K562 (cell line): ENCODE measurements at regions not wholly inside any gene's neighbourhood (a gene's known extent, or its start where the extent isn't known, plus 50 kb on each side); places are given as distances from the start of the nearest gene placed in this dataset.

Experiments used
- ATAC-seq: fragments of 200-7000 bp; cut with Tn5 transposase; 3 replicates; pipeline ENCODE4 v1.9.1; 2020; ENCODE audit warnings: moderate library complexity
- BruUV-seq: library from RNA; stranded (reverse); fragments of 400-500 nt; replicated peaks from 2 replicates; lab custom pipeline; 2021; lab: Mats Ljungman, UMichigan
- CTCF ChIA-PET: fragments of 300-600 bp; formaldehyde crosslinking; extraction: SDS; loops from one replicate; lab custom pipeline; 2021; ENCODE audit warnings: low intra/inter-chr PET ratio; lab: Yijun Ruan, JAX
- POLR2A ChIA-PET: fragments of 300-600, 350-650 bp; sonication (Branson Sonifier 250); formaldehyde crosslinking; extraction: SDS; loops from one replicate; lab custom pipeline; 2021; ENCODE audit warnings: antibody characterized with exemption, inconsistent platforms; lab: Yijun Ruan, JAX
- DNase-seq, 4 experiments: peaks; one replicate each; pipeline versions ENCODE4 v3.0.0 to v3.0.0-alpha.2; 2011 to 2018; ENCODE audit warnings: low spot score in 3 of 4, mixed read lengths in 3 of 4; ENCODE audit errors: extremely low read depth in 1 of 4
- FAIRE-seq: peaks from 2 replicates; lab custom pipeline; 2011; peaks lifted over from hg19 to GRCh38; lab: Jason Lieb, UNC
- H2AFZ ChIP-seq: 2 replicates; pipeline ENCODE4 v1.6.0; 2011; ENCODE audit warnings: low read depth, low read length, control low read depth, inconsistent platforms
- H3K27ac ChIP-seq: fragments of 200-600 bp; 3 replicates; pipeline ENCODE4 v1.8.0; 2011; ENCODE audit warnings: low read depth, mild to moderate bottlenecking, control low read depth, inconsistent platforms, low read length, moderate library complexity, mixed read lengths; ENCODE audit errors: extremely low read depth
- H3K27me3 ChIP-seq, 2 experiments: fragments of 300-600 bp in 1 of 2; 2 replicates in 1 of 2; 3 replicates in 1 of 2; pipeline versions ENCODE4 v1.6.0 to v1.8.0; 2011; ENCODE audit warnings: inconsistent platforms in 2 of 2, low read length in 2 of 2, mild to moderate bottlenecking in 1 of 2, mixed read lengths in 1 of 2, moderate library complexity in 1 of 2; ENCODE audit not compliant: control insufficient read depth in 2 of 2, insufficient read depth in 2 of 2
- H3K36me3 ChIP-seq: fragments of 300-600 bp; 3 replicates; pipeline ENCODE4 v1.8.0; 2011; ENCODE audit warnings: mild to moderate bottlenecking, low read length, inconsistent platforms; ENCODE audit not compliant: control insufficient read depth, insufficient read depth
- H3K4me1 ChIP-seq, 2 experiments: fragments of 200-600 bp in 1 of 2; replicated peaks in 1 of 2; 2 replicates in 1 of 2; 3 replicates in 1 of 2; pipeline versions ENCODE4 v1.5.1 to v1.8.0; 2011; ENCODE audit warnings: inconsistent platforms in 2 of 2, low read length in 2 of 2, mild to moderate bottlenecking in 1 of 2, mixed read lengths in 1 of 2, moderate library complexity in 1 of 2; ENCODE audit not compliant: control insufficient read depth in 2 of 2, insufficient read depth in 2 of 2
- H3K4me2 ChIP-seq: 2 replicates; pipeline ENCODE4 v1.6.1; 2011; ENCODE audit warnings: low read length, control low read depth, inconsistent platforms, mixed read lengths; ENCODE audit not compliant: insufficient read depth
- H3K4me3 ChIP-seq: fragments of 200-600 bp; sonication (generic), shearing (Covaris generic); 2 replicates; pipeline ENCODE4 v1.5.1; 2016; ENCODE audit warnings: control low read depth, inconsistent platforms
- H3K79me2 ChIP-seq: fragments of 200-600 bp; 3 replicates; pipeline ENCODE4 v1.8.0; 2011; ENCODE audit warnings: low read length, inconsistent platforms; ENCODE audit not compliant: control insufficient read depth, insufficient read depth
- H3K9ac ChIP-seq, 2 experiments: 2 replicates each; pipeline versions ENCODE4 v1.6.0 to v1.6.1; 2011; ENCODE audit warnings: low read depth in 2 of 2, low read length in 2 of 2, control low read depth in 1 of 2, inconsistent platforms in 1 of 2, mild to moderate bottlenecking in 1 of 2, mixed read lengths in 1 of 2; ENCODE audit not compliant: insufficient read depth in 1 of 2
- H3K9me1 ChIP-seq: one replicate; pipeline ENCODE4 v1.6.0; 2011; ENCODE audit warnings: inconsistent platforms, mild to moderate bottlenecking, low read length, moderate library complexity; ENCODE audit not compliant: control insufficient read depth, insufficient read depth
- H3K9me3 ChIP-seq: replicated peaks from 2 replicates; pipeline ENCODE4 v1.5.1; 2011; ENCODE audit warnings: low read depth, low read length, inconsistent platforms; ENCODE audit not compliant: control insufficient read depth, insufficient read depth
- H4K20me1 ChIP-seq: replicated peaks from 2 replicates; pipeline ENCODE4 v1.6.1; 2011; ENCODE audit warnings: low read length, inconsistent platforms, mixed read lengths; ENCODE audit not compliant: control insufficient read depth, insufficient read depth
- ARNT ChIP-seq, 2 experiments: fragments of 450-650 bp; IDR thresholded peaks; 2 replicates each; pipeline ENCODE4 v1.6.1; 2016; ENCODE audit warnings: mild to moderate bottlenecking in 1 of 2
- BDP1 ChIP-seq: IDR thresholded peaks from 3 replicates; pipeline ENCODE4 v1.6.1; 2011; ENCODE audit not compliant: insufficient read length, insufficient read depth
- CEBPG ChIP-seq, 3 experiments: fragments of 200-800 bp in 1 of 3; sonication (Bioruptor generic) in 1 of 3; sonication (generic) in 1 of 3; formaldehyde crosslinking in 1 of 3; IDR thresholded peaks in 2 of 3; conservative IDR thresholded peaks in 1 of 3; 2 replicates each; pipeline versions ENCODE4 v1.6.1 to v1.8.0; 2016 to 2022; ENCODE audit warnings: missing compliant biosample characterization in 2 of 3, missing genetic modification characterization in 2 of 3, mild to moderate bottlenecking in 1 of 3, missing genetic modification reagents in 1 of 3
- HMGN3 ChIP-seq: IDR thresholded peaks from 2 replicates; pipeline ENCODE4 v1.6.1; 2011; ENCODE audit warnings: borderline replicate concordance, low read depth, mild to moderate bottlenecking, mixed read lengths, low read length; ENCODE audit not compliant: insufficient read length; ENCODE audit errors: extremely low read depth
- ILK ChIP-seq: fragments of 450-650 bp; IDR thresholded peaks from 2 replicates; pipeline ENCODE4 v1.6.1; 2016; ENCODE audit warnings: missing genetic modification characterization, low read depth, mild to moderate bottlenecking, missing compliant biosample characterization, moderate library complexity, borderline replicate concordance
- MAFG ChIP-seq: fragments of 450-650 bp; conservative IDR thresholded peaks from 2 replicates; pipeline ENCODE4 v1.6.1; 2016; ENCODE audit warnings: missing genetic modification characterization, missing compliant biosample characterization
- MEF2D ChIP-seq: conservative IDR thresholded peaks from 2 replicates; pipeline ENCODE4 v1.6.1; 2016; ENCODE audit warnings: low read depth, missing genetic modification characterization, missing compliant biosample characterization
- MTF1 ChIP-seq: fragments of 250-450 bp; sonication (Bioruptor Pico); IDR thresholded peaks from 2 replicates; pipeline ENCODE4 v1.9.0; 2021; ENCODE audit warnings: moderate library complexity, mild to moderate bottlenecking, inconsistent platforms, borderline replicate concordance
- NCOR1 ChIP-seq: fragments of 450-650 bp; IDR thresholded peaks from 2 replicates; pipeline ENCODE4 v1.6.1; 2016; ENCODE audit warnings: mild to moderate bottlenecking, moderate library complexity
- NRF1 ChIP-seq, 2 experiments: fragments of 450-650 bp; IDR thresholded peaks in 1 of 2; conservative IDR thresholded peaks in 1 of 2; 2 replicates each; pipeline ENCODE4 v1.6.1; 2014; ENCODE audit warnings: mild to moderate bottlenecking in 2 of 2
- POLR2AphosphoS5 ChIP-seq: IDR thresholded peaks from 2 replicates; pipeline ENCODE4 v1.6.1; 2011; ENCODE audit warnings: mild to moderate bottlenecking, low read depth, low read length, moderate library complexity; ENCODE audit not compliant: control insufficient read depth, insufficient read depth
- RAD51 ChIP-seq: fragments of 450-650 bp; IDR thresholded peaks from 2 replicates; pipeline ENCODE4 v1.7.1; 2016; ENCODE audit warnings: low read depth, mild to moderate bottlenecking, borderline replicate concordance
- TAF9B ChIP-seq: fragments of 450-650 bp; IDR thresholded peaks from 2 replicates; pipeline ENCODE4 v1.6.1; 2018; ENCODE audit warnings: mild to moderate bottlenecking; ENCODE audit not compliant: partially characterized antibody
- TGIF2 ChIP-seq: sonication (generic); formaldehyde crosslinking; IDR thresholded peaks from 2 replicates; pipeline ENCODE4 v1.8.1; 2022; ENCODE audit warnings: mild to moderate bottlenecking, missing genetic modification reagents, moderate library complexity
- ZNF311 ChIP-seq: fragments of 250-450 bp; sonication (Bioruptor Pico); IDR thresholded peaks from 2 replicates; pipeline ENCODE4 v1.4.0; 2020; ENCODE audit warnings: mild to moderate bottlenecking, moderate library complexity
- WGBS: fragments of 100-300 bp; shearing (Covaris generic); methylation state at CpG from one replicate; pipeline ENCODE4 v1.1.6; 2016; ENCODE audit warnings: low coverage, mixed read lengths; ENCODE audit not compliant: insufficient coverage; ENCODE audit errors: missing lambda C conversion rate; 5-methylcytosine and 5-hydroxymethylcytosine counted together
- in situ Hi-C: fragments of 300-500 bp; cut with MboI; formaldehyde crosslinking; loops from 4 replicates; pipeline ENCODE4 v1.15.0; 2018; ENCODE audit warnings: inconsistent platforms, mixed read lengths
- intact Hi-C: fragments of 100-400 bp; cut with micrococcal nuclease; formaldehyde crosslinking; loops from 2 replicates; pipeline ENCODE4 v1.14.2; 2022
- TF ChIP-seq, protein P1 (sequence below): IDR thresholded peaks from 2 replicates; pipeline ENCODE4 v1.6.1; 2011; ENCODE audit not compliant: insufficient read length; ENCODE audit errors: extremely low read depth

DNA sequence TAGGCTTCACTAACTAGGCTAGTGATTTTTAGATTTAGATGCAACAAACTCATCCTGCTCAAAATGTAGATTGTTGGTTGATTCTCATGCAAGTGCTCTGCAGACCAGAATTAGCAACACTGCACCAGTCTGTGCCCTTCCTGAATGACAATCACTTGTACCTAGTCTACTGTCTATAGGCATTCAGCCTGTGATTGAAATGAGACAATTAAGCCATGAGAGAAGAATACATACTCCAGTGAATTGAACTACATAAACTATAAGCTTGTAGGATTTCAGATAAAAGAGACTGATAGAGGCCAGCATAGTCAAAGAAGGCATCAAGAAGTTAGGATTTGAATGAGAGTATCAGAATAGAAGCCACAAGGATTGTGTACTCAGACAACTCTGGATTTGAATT, 138.3 kb upstream of the NRXN1 start:
- no peak for TF ChIP-seq BDP1
- H3K27ac ChIP-seq = no peak overlapping the region
- in situ Hi-C loops (no loop called here), intact Hi-C loops (no loop called here)
- no peak overlapping the region for H3K4me2 ChIP-seq
- H4K20me1 ChIP-seq = no peaks in the 10 kb centered on the region
- ATAC-seq (no peak), DNase-seq (no peak), FAIRE-seq (no peak)
- no peaks in the 10 kb centered on the region for H3K4me1 ChIP-seq
- no peaks in the 10 kb centered on the region for H3K79me2 ChIP-seq
- H3K9me3 ChIP-seq = peaks cover 2% of the 10 kb centered on the region; the same call in 1 of the 2 replicates
- H3K36me3 ChIP-seq = no peaks in the 10 kb centered on the region
- no peak overlapping the region for H2AFZ ChIP-seq
- H3K9me1 ChIP-seq = no peaks in the 10 kb centered on the region
- H3K27me3 ChIP-seq = no peaks in the 10 kb centered on the region
- no peak overlapping the region for H3K4me3 ChIP-seq
- H3K9ac ChIP-seq = no peak overlapping the region
- BruUV-seq = no TSS peak
- ChIA-PET CTCF (no interaction called here), POLR2A (no interaction called here)

- POLR2A ChIA-PET = no interaction called here
- Histone ChIP-seq H3K4me3 (no peak overlapping the region), H4K20me1 (no peaks in the 10 kb centered on the region), H3K79me2 (no peaks in the 10 kb centered on the region), H3K4me1 (no peaks in the 10 kb centered on the region), H3K27me3 (no peaks in the 10 kb centered on the region), H2AFZ (no peak overlapping the region), H3K27ac (no peak overlapping the region), H3K9ac (no peak overlapping the region), H3K36me3 (no peaks in the 10 kb centered on the region), H3K9me1 (no peaks in the 10 kb centered on the region), H3K4me2 (no peak overlapping the region), H3K9me3 (peaks cover 2% of the 10 kb centered on the region; the same call in 1 of the 2 replicates)
- in situ Hi-C loops (no loop called here), intact Hi-C loops (no loop called here)
- DNase-seq (no peak), ATAC-seq (no peak), FAIRE-seq (no peak)
- CTCF ChIA-PET = no interaction called here
- BruUV-seq = no TSS peak
- WGBS = 6% methylated on average over 6 of the region's 6 CpGs
- TF ChIP-seq ZNF311 (no peak), MEF2D (tag) (no peak), TGIF2 (CRISPR knock-in tag) (no peak), RAD51 (no peak), CEBPG (CRISPR knock-in tag; IDR thresholded peaks at IDR 0.05) (no peak), CEBPG (tag; conservative IDR thresholded peaks at IDR 0.05 in 1 of 2, IDR thresholded peaks at IDR 0.05 in 1 of 2) (no peak), ILK (tag) (no peak), NRF1 (conservative IDR thresholded peaks at IDR 0.05 in 1 of 2, IDR thresholded peaks at IDR 0.05 in 1 of 2) (no peak), MTF1 (no peak), NCOR1 (no peak), TAF9B (no peak), ARNT (IDR thresholded peaks at IDR 0.05) (no peak), MAFG (tag) (no peak), HMGN3 (no peak), POLR2AphosphoS5 (no peak)
- TF ChIP-seq, protein P1, sequence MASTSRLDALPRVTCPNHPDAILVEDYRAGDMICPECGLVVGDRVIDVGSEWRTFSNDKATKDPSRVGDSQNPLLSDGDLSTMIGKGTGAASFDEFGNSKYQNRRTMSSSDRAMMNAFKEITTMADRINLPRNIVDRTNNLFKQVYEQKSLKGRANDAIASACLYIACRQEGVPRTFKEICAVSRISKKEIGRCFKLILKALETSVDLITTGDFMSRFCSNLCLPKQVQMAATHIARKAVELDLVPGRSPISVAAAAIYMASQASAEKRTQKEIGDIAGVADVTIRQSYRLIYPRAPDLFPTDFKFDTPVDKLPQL = no peak
Measured at GRCh38 chr2:51165534-51166260, 133.8 kb upstream of the NRXN1 start.
